ENCODE measurements at regions not wholly inside any gene's neighbourhood (a gene's known extent, or its start where the extent isn't known, plus 50 kb on each side); places are given as distances from the start of the nearest gene placed in this dataset.

- H3K9me3 ChIP-seq (ENCODE audit: control insufficient read depth in 5 of 5, low read length in 5 of 5) = no peaks in the 10 kb centered on the region
- H3K9ac ChIP-seq (ENCODE audit: low read length in 5 of 5) = no peak overlapping the region
- H3K36me3 ChIP-seq (ENCODE audit: control insufficient read depth in 5 of 5, insufficient read depth in 5 of 5, low read length in 5 of 5) = no peaks in the 10 kb centered on the region
- no peaks in the 10 kb centered on the region for H3K27me3 ChIP-seq (ENCODE audit: control insufficient read depth in 5 of 5, insufficient read depth in 4 of 5, low read length in 5 of 5)
- no peaks in the 10 kb centered on the region for H3K4me1 ChIP-seq (ENCODE audit: control insufficient read depth in 5 of 5, insufficient read depth in 5 of 5, low read length in 5 of 5)
- no peak overlapping the region for H3K27ac ChIP-seq (ENCODE audit: low read depth, low read length)
- H3K4me3 ChIP-seq (ENCODE audit: low read depth in 1 of 5, low read length in 5 of 5) = no peak overlapping the region
Observed at GRCh38 chr2:117644403-117644802, 170.1 kb upstream of the DDX18 start.

GRCh38 chr2:117645458-117645857 is 169.0 kb upstream of the DDX18 start:
- Histone ChIP-seq H3K4me3 (ENCODE audit: low read depth in 1 of 5, low read length in 5 of 5) (no peak overlapping the region), H3K4me1 (ENCODE audit: control insufficient read depth in 5 of 5, insufficient read depth in 5 of 5, low read length in 5 of 5) (no peaks in the 10 kb centered on the region), H3K27me3 (ENCODE audit: control insufficient read depth in 5 of 5, insufficient read depth in 4 of 5, low read length in 5 of 5) (no peaks in the 10 kb centered on the region), H3K36me3 (ENCODE audit: control insufficient read depth in 5 of 5, insufficient read depth in 5 of 5, low read length in 5 of 5) (no peaks in the 10 kb centered on the region), H3K9ac (ENCODE audit: low read length in 5 of 5) (no peak overlapping the region), H3K9me3 (ENCODE audit: control insufficient read depth in 5 of 5, low read length in 5 of 5) (no peaks in the 10 kb centered on the region), H3K27ac (ENCODE audit: low read depth, low read length) (no peak overlapping the region)

- Histone ChIP-seq H3K4me3 (ENCODE audit: low read depth in 1 of 5, low read length in 5 of 5) (no peak overlapping the region), H3K4me1 (ENCODE audit: control insufficient read depth in 5 of 5, insufficient read depth in 5 of 5, low read length in 5 of 5) (no peaks in the 10 kb centered on the region), H3K9me3 (ENCODE audit: control insufficient read depth in 5 of 5, low read length in 5 of 5) (no peaks in the 10 kb centered on the region), H3K9ac (ENCODE audit: low read length in 5 of 5) (no peak overlapping the region), H3K36me3 (ENCODE audit: control insufficient read depth in 5 of 5, insufficient read depth in 5 of 5, low read length in 5 of 5) (no peaks in the 10 kb centered on the region), H3K27ac (ENCODE audit: low read depth, low read length) (no peak overlapping the region), H3K27me3 (ENCODE audit: control insufficient read depth in 5 of 5, insufficient read depth in 4 of 5, low read length in 5 of 5) (no peaks in the 10 kb centered on the region)
Observed at GRCh38 chr2:117646099-117646498, 168.4 kb upstream of the DDX18 start.

- Histone ChIP-seq H3K27me3 (ENCODE audit: control insufficient read depth in 5 of 5, insufficient read depth in 4 of 5, low read length in 5 of 5) (no peaks in the 10 kb centered on the region), H3K4me3 (ENCODE audit: low read depth in 1 of 5, low read length in 5 of 5) (no peak overlapping the region), H3K9ac (ENCODE audit: low read length in 5 of 5) (no peak overlapping the region), H3K9me3 (ENCODE audit: control insufficient read depth in 5 of 5, low read length in 5 of 5) (no peaks in the 10 kb centered on the region), H3K36me3 (ENCODE audit: control insufficient read depth in 5 of 5, insufficient read depth in 5 of 5, low read length in 5 of 5) (no peaks in the 10 kb centered on the region), H3K4me1 (ENCODE audit: control insufficient read depth in 5 of 5, insufficient read depth in 5 of 5, low read length in 5 of 5) (no peaks in the 10 kb centered on the region), H3K27ac (ENCODE audit: low read depth, low read length) (no peak overlapping the region)
Observed at GRCh38 chr2:117646872-117647271, 167.6 kb upstream of the DDX18 start.

- Histone ChIP-seq H3K36me3 (ENCODE audit: control insufficient read depth in 5 of 5, insufficient read depth in 5 of 5, low read length in 5 of 5) (no peaks in the 10 kb centered on the region), H3K4me1 (ENCODE audit: control insufficient read depth in 5 of 5, insufficient read depth in 5 of 5, low read length in 5 of 5) (no peaks in the 10 kb centered on the region), H3K27ac (ENCODE audit: low read depth, low read length) (no peak overlapping the region), H3K27me3 (ENCODE audit: control insufficient read depth in 5 of 5, insufficient read depth in 4 of 5, low read length in 5 of 5) (peaks cover 0 to 4% (median 0%) of the 10 kb centered on the region in 5 donors), H3K9me3 (ENCODE audit: control insufficient read depth in 5 of 5, low read length in 5 of 5) (peaks cover 0 to 3% (median 0%) of the 10 kb centered on the region in 5 donors), H3K4me3 (ENCODE audit: low read depth in 1 of 5, low read length in 5 of 5) (no peak overlapping the region), H3K9ac (ENCODE audit: low read length in 5 of 5) (no peak overlapping the region)
Observed at GRCh38 chr2:117656546-117656945, 157.9 kb upstream of the DDX18 start.

GRCh38 chr2:117661619-117662018 is 152.9 kb upstream of the DDX18 start:
- no peak overlapping the region for H3K4me3 ChIP-seq (ENCODE audit: low read depth in 1 of 5, low read length in 5 of 5)
- H3K27ac ChIP-seq (ENCODE audit: low read depth, low read length) = no peak overlapping the region
- H3K27me3 ChIP-seq (ENCODE audit: control insufficient read depth in 5 of 5, insufficient read depth in 4 of 5, low read length in 5 of 5) = peaks cover 0 to 4% (median 0%) of the 10 kb centered on the region in 5 donors
- no peak overlapping the region for H3K9ac ChIP-seq (ENCODE audit: low read length in 5 of 5)
- no peaks in the 10 kb centered on the region for H3K36me3 ChIP-seq (ENCODE audit: control insufficient read depth in 5 of 5, insufficient read depth in 5 of 5, low read length in 5 of 5)
- no peaks in the 10 kb centered on the region for H3K9me3 ChIP-seq (ENCODE audit: control insufficient read depth in 5 of 5, low read length in 5 of 5)
- H3K4me1 ChIP-seq (ENCODE audit: control insufficient read depth in 5 of 5, insufficient read depth in 5 of 5, low read length in 5 of 5) = no peaks in the 10 kb centered on the region

- no peak overlapping the region for H3K27ac ChIP-seq (ENCODE audit: low read depth, low read length)
- no peaks in the 10 kb centered on the region for H3K27me3 ChIP-seq (ENCODE audit: control insufficient read depth in 5 of 5, insufficient read depth in 4 of 5, low read length in 5 of 5)
- no peak overlapping the region for H3K4me3 ChIP-seq (ENCODE audit: low read depth in 1 of 5, low read length in 5 of 5)
- no peak overlapping the region for H3K9ac ChIP-seq (ENCODE audit: low read length in 5 of 5)
- H3K36me3 ChIP-seq (ENCODE audit: control insufficient read depth in 5 of 5, insufficient read depth in 5 of 5, low read length in 5 of 5) = no peaks in the 10 kb centered on the region
- peaks cover 0 to 10% (median 8%) of the 10 kb centered on the region in 5 donors for H3K9me3 ChIP-seq (ENCODE audit: control insufficient read depth in 5 of 5, low read length in 5 of 5)
- H3K4me1 ChIP-seq (ENCODE audit: control insufficient read depth in 5 of 5, insufficient read depth in 5 of 5, low read length in 5 of 5) = no peaks in the 10 kb centered on the region
Observed at GRCh38 chr2:117674172-117674571, 140.3 kb upstream of the DDX18 start.

- Histone ChIP-seq H3K27ac (ENCODE audit: low read depth, low read length) (no peak overlapping the region), H3K9me3 (ENCODE audit: control insufficient read depth in 5 of 5, low read length in 5 of 5) (no peaks in the 10 kb centered on the region), H3K9ac (ENCODE audit: low read length in 5 of 5) (no peak overlapping the region), H3K4me1 (ENCODE audit: control insufficient read depth in 5 of 5, insufficient read depth in 5 of 5, low read length in 5 of 5) (no peaks in the 10 kb centered on the region), H3K27me3 (ENCODE audit: control insufficient read depth in 5 of 5, insufficient read depth in 4 of 5, low read length in 5 of 5) (no peaks in the 10 kb centered on the region), H3K4me3 (ENCODE audit: low read depth in 1 of 5, low read length in 5 of 5) (no peak overlapping the region), H3K36me3 (ENCODE audit: control insufficient read depth in 5 of 5, insufficient read depth in 5 of 5, low read length in 5 of 5) (no peaks in the 10 kb centered on the region)
Observed at GRCh38 chr2:117679952-117680351, 134.5 kb upstream of the DDX18 start.

- Histone ChIP-seq H3K4me3 (ENCODE audit: low read depth in 1 of 5, low read length in 5 of 5) (no peak overlapping the region), H3K9ac (ENCODE audit: low read length in 5 of 5) (no peak overlapping the region), H3K27me3 (ENCODE audit: control insufficient read depth in 5 of 5, insufficient read depth in 4 of 5, low read length in 5 of 5) (no peaks in the 10 kb centered on the region), H3K9me3 (ENCODE audit: control insufficient read depth in 5 of 5, low read length in 5 of 5) (peaks cover 0 to 2% (median 0%) of the 10 kb centered on the region in 5 donors), H3K27ac (ENCODE audit: low read depth, low read length) (no peak overlapping the region), H3K36me3 (ENCODE audit: control insufficient read depth in 5 of 5, insufficient read depth in 5 of 5, low read length in 5 of 5) (no peaks in the 10 kb centered on the region), H3K4me1 (ENCODE audit: control insufficient read depth in 5 of 5, insufficient read depth in 5 of 5, low read length in 5 of 5) (no peaks in the 10 kb centered on the region)
Observed at GRCh38 chr2:117684919-117685318, 129.6 kb upstream of the DDX18 start.

GRCh38 chr2:117686699-117687098 is 127.8 kb upstream of the DDX18 start:
- H3K27ac ChIP-seq (ENCODE audit: low read depth, low read length) = no peak overlapping the region
- no peaks in the 10 kb centered on the region for H3K36me3 ChIP-seq (ENCODE audit: control insufficient read depth in 5 of 5, insufficient read depth in 5 of 5, low read length in 5 of 5)
- H3K9me3 ChIP-seq (ENCODE audit: control insufficient read depth in 5 of 5, low read length in 5 of 5) = peaks cover 0 to 2% (median 0%) of the 10 kb centered on the region in 5 donors
- no peak overlapping the region for H3K4me3 ChIP-seq (ENCODE audit: low read depth in 1 of 5, low read length in 5 of 5)
- no peak overlapping the region for H3K9ac ChIP-seq (ENCODE audit: low read length in 5 of 5)
- no peaks in the 10 kb centered on the region for H3K27me3 ChIP-seq (ENCODE audit: control insufficient read depth in 5 of 5, insufficient read depth in 4 of 5, low read length in 5 of 5)
- no peaks in the 10 kb centered on the region for H3K4me1 ChIP-seq (ENCODE audit: control insufficient read depth in 5 of 5, insufficient read depth in 5 of 5, low read length in 5 of 5)

GRCh38 chr2:117691595-117691994 is 122.9 kb upstream of the DDX18 start:
- no peaks in the 10 kb centered on the region for H3K4me1 ChIP-seq (ENCODE audit: control insufficient read depth in 5 of 5, insufficient read depth in 5 of 5, low read length in 5 of 5)
- H3K9me3 ChIP-seq (ENCODE audit: control insufficient read depth in 5 of 5, low read length in 5 of 5) = peaks cover 0 to 2% (median 0%) of the 10 kb centered on the region in 5 donors
- no peak overlapping the region for H3K27ac ChIP-seq (ENCODE audit: low read depth, low read length)
- H3K4me3 ChIP-seq (ENCODE audit: low read depth in 1 of 5, low read length in 5 of 5) = no peak overlapping the region
- H3K36me3 ChIP-seq (ENCODE audit: control insufficient read depth in 5 of 5, insufficient read depth in 5 of 5, low read length in 5 of 5) = no peaks in the 10 kb centered on the region
- no peaks in the 10 kb centered on the region for H3K27me3 ChIP-seq (ENCODE audit: control insufficient read depth in 5 of 5, insufficient read depth in 4 of 5, low read length in 5 of 5)
- H3K9ac ChIP-seq (ENCODE audit: low read length in 5 of 5) = no peak overlapping the region
